OCI-LY7 (cell line): ENCODE measurements at regions not wholly inside any gene's neighbourhood (a gene's known extent, or its start where the extent isn't known, plus 50 kb on each side); places are given as distances from the start of the nearest gene placed in this dataset.

Experiments used
- BruUV-seq: library from RNA; stranded (reverse); fragments of 400-500 nt; replicated peaks from 2 replicates; lab custom pipeline; 2021; lab: Mats Ljungman, UMichigan
- CTCF ChIA-PET: fragments of 300-600 bp; sonication (Branson Sonifier 250); formaldehyde crosslinking; loops from one replicate; lab custom pipeline; 2022; ENCODE audit warnings: antibody characterized with exemption; ENCODE audit not compliant: unreplicated experiment; lab: Charles Lee
- POLR2A ChIA-PET: fragments of 300-600 bp; sonication (Branson Sonifier 250); formaldehyde crosslinking; loops from one replicate; lab custom pipeline; 2022; ENCODE audit warnings: antibody characterized with exemption; lab: Charles Lee
- DNase-seq: peaks from one replicate; pipeline ENCODE4 v3.0.0-alpha.2; 2015; ENCODE audit warnings: low spot score
- H2AFZ ChIP-seq: fragments of 200-600 bp; sonication (generic), shearing (Covaris generic); 2 replicates; pipeline ENCODE4 v1.6.1; 2014; ENCODE audit warnings: mild to moderate bottlenecking, antibody characterized with exemption, low read length, moderate library complexity
- H3K27ac ChIP-seq: fragments of 200-600 bp; sonication (generic); 2 replicates; pipeline ENCODE4 v1.5.1; 2014; ENCODE audit warnings: mixed run types, low read depth, mild to moderate bottlenecking, moderate library complexity, low read length, inconsistent platforms; ENCODE audit not compliant: poor library complexity, severe bottlenecking
- H3K36me3 ChIP-seq: fragments of 200-600 bp; sonication (generic); 2 replicates; pipeline ENCODE4 v1.6.1; 2014; ENCODE audit warnings: mild to moderate bottlenecking, antibody characterized with exemption, low read length, moderate library complexity, mixed read lengths; ENCODE audit not compliant: insufficient read depth
- H3K4me1 ChIP-seq: fragments of 200-600 bp; sonication (generic); 2 replicates; pipeline ENCODE4 v1.5.1; 2014; ENCODE audit warnings: mild to moderate bottlenecking, low read length; ENCODE audit not compliant: insufficient read depth, poor library complexity, severe bottlenecking
- H3K4me2 ChIP-seq: fragments of 200-600 bp; sonication (generic); 2 replicates; pipeline ENCODE4 v1.6.1; 2014; ENCODE audit warnings: mild to moderate bottlenecking, low read length
- H3K4me3 ChIP-seq: fragments of 200-600 bp; sonication (generic); 2 replicates; pipeline ENCODE4 v1.5.1; 2014; ENCODE audit warnings: mild to moderate bottlenecking, low read depth, low read length; ENCODE audit not compliant: poor library complexity, severe bottlenecking
- H3K79me2 ChIP-seq: fragments of 200-600 bp; sonication (generic); 2 replicates; pipeline ENCODE4 v1.6.1; 2016; ENCODE audit warnings: low read depth, mild to moderate bottlenecking, low read length, moderate library complexity, mixed read lengths; ENCODE audit not compliant: insufficient read depth
- H3K9me2 ChIP-seq: fragments of 200-600 bp; sonication (generic); 2 replicates; pipeline ENCODE4 v1.6.1; 2016; ENCODE audit warnings: mild to moderate bottlenecking, low read length, mixed read lengths; ENCODE audit not compliant: insufficient read depth
- H3K9me3 ChIP-seq: fragments of 200-600 bp; sonication (generic); 2 replicates; pipeline ENCODE4 v1.6.1; 2014; ENCODE audit warnings: mild to moderate bottlenecking, mixed run types, low read length, mixed read lengths
- H4K20me1 ChIP-seq: fragments of 200-600 bp; sonication (generic); 2 replicates; pipeline ENCODE4 v1.6.1; 2014; ENCODE audit warnings: mild to moderate bottlenecking, antibody characterized with exemption, low read length, moderate library complexity, mixed read lengths; ENCODE audit not compliant: insufficient read depth
- CTCF ChIP-seq: fragments of 200-600 bp; sonication (generic); conservative IDR thresholded peaks from 2 replicates; pipeline ENCODE4 v1.5.1; 2014; ENCODE audit warnings: mild to moderate bottlenecking, antibody characterized with exemption, low read length, moderate library complexity, mixed read lengths
- EZH2phosphoT487 ChIP-seq: fragments of 200-600 bp; sonication (generic); IDR thresholded peaks from 2 replicates; pipeline ENCODE4 v1.6.1; 2018; ENCODE audit warnings: low read depth, borderline replicate concordance, mild to moderate bottlenecking, mixed run types, antibody characterized with exemption, low read length, moderate library complexity, mixed read lengths
- intact Hi-C: fragments of 100-400 bp; cut with micrococcal nuclease; formaldehyde crosslinking; loops from one replicate; pipeline ENCODE4 v1.10.0; 2022; ENCODE audit not compliant: unreplicated experiment

GRCh38 chr3:94293793-94294195 is 230.9 kb downstream of the NSUN3 start:
- no peak overlapping the region for H3K4me3 ChIP-seq
- no peak overlapping the region for H2AFZ ChIP-seq
- no peaks in the 10 kb centered on the region for H3K4me1 ChIP-seq
- H3K36me3 ChIP-seq: no peaks in the 10 kb centered on the region
- ChIA-PET POLR2A (interaction anchor here (1.1 kb wide), 1 partner anchor 8 kb away, joined by 4 read pairs; no protein-coding TSS in a partner anchor), CTCF (no interaction called here)
- no peaks in the 10 kb centered on the region for H4K20me1 ChIP-seq
- H3K79me2 ChIP-seq: no peaks in the 10 kb centered on the region
- no peak for TF ChIP-seq EZH2phosphoT487
- intact Hi-C loops: no loop called here
- no peak overlapping the region for H3K4me2 ChIP-seq
- no peak overlapping the region for H3K27ac ChIP-seq
- DNase-seq: no peak
- no peaks in the 10 kb centered on the region for H3K9me3 ChIP-seq
- H3K9me2 ChIP-seq: no peaks in the 10 kb centered on the region; the same call in 1 of the 2 replicates
- BruUV-seq: no TSS peak

- no peak overlapping the region for H3K4me3 ChIP-seq
- no peaks in the 10 kb centered on the region for H3K36me3 ChIP-seq
- TF ChIP-seq EZH2phosphoT487 (no peak), CTCF (no peak)
- no peak for DNase-seq
- no peak overlapping the region for H3K27ac ChIP-seq
- no peaks in the 10 kb centered on the region; the same call in 1 of the 2 replicates for H3K9me2 ChIP-seq
- ChIA-PET POLR2A (no interaction called here), CTCF (no interaction called here)
- H3K79me2 ChIP-seq: no peaks in the 10 kb centered on the region
- no peaks in the 10 kb centered on the region for H3K9me3 ChIP-seq
- H2AFZ ChIP-seq: no peak overlapping the region
- no peaks in the 10 kb centered on the region for H3K4me1 ChIP-seq
- no TSS peak for BruUV-seq
- no peaks in the 10 kb centered on the region for H4K20me1 ChIP-seq
- intact Hi-C loops: no loop called here
- H3K4me2 ChIP-seq: no peak overlapping the region
These were observed 231.9 kb downstream of the NSUN3 start for GRCh38 chr3:94294806-94295205.

- H3K4me3 ChIP-seq: no peak overlapping the region
- intact Hi-C loops: no loop called here
- CTCF ChIA-PET: no interaction called here
- H3K9me2 ChIP-seq: no peaks in the 10 kb centered on the region; the same call in 1 of the 2 replicates
- no peaks in the 10 kb centered on the region for H3K4me1 ChIP-seq
- POLR2A ChIA-PET: no interaction called here
- H3K36me3 ChIP-seq: no peaks in the 10 kb centered on the region
- TF ChIP-seq EZH2phosphoT487: no peak
- no peak for TF ChIP-seq CTCF
- H3K79me2 ChIP-seq: no peaks in the 10 kb centered on the region
- no peaks in the 10 kb centered on the region for H3K9me3 ChIP-seq
- H4K20me1 ChIP-seq: no peaks in the 10 kb centered on the region
- DNase-seq: no peak
- H3K4me2 ChIP-seq: no peak overlapping the region
- no peak overlapping the region for H3K27ac ChIP-seq
- H2AFZ ChIP-seq: no peak overlapping the region
- BruUV-seq: no TSS peak
These were observed 236.9 kb downstream of the NSUN3 start for GRCh38 chr3:94299716-94300115.
